ENCODE measurements at regions not wholly inside any gene's neighbourhood (a gene's known extent, or its start where the extent isn't known, plus 50 kb on each side); places are given as distances from the start of the nearest gene placed in this dataset.

- H3K4me3 ChIP-seq (replicated peaks; ENCODE audit: low read depth, low read length): no peak overlapping the region
- no peak for DNase-seq (ENCODE audit: low read depth)
- no peak for TF ChIP-seq CTCF (IDR thresholded peaks at IDR 0.05; ENCODE audit: low read length, missing control alignments)
Measured at GRCh38 chr5:102638912-102639652, 116.0 kb upstream of the PAM start.

GRCh38 chr5:102649731-102650130 is 105.4 kb upstream of the PAM start:
- DNase-seq (ENCODE audit: low read depth): no peak
- TF ChIP-seq CTCF (IDR thresholded peaks at IDR 0.05; ENCODE audit: low read length, missing control alignments): no peak
- no peak overlapping the region for H3K4me3 ChIP-seq (replicated peaks; ENCODE audit: low read depth, low read length)

- DNase-seq (ENCODE audit: low read depth): no peak
- no peak overlapping the region for H3K4me3 ChIP-seq (replicated peaks; ENCODE audit: low read depth, low read length)
- TF ChIP-seq CTCF (IDR thresholded peaks at IDR 0.05; ENCODE audit: low read length, missing control alignments): no peak
Measured at GRCh38 chr5:102651466-102651865, 103.6 kb upstream of the PAM start.

- no peak for DNase-seq (ENCODE audit: low read depth)
- no peak for TF ChIP-seq CTCF (IDR thresholded peaks at IDR 0.05; ENCODE audit: low read length, missing control alignments)
- no peak overlapping the region for H3K4me3 ChIP-seq (replicated peaks; ENCODE audit: low read depth, low read length)
Measured at GRCh38 chr5:102654559-102655349, 100.4 kb upstream of the PAM start.

- TF ChIP-seq CTCF (IDR thresholded peaks at IDR 0.05; ENCODE audit: low read length, missing control alignments): no peak
- no peak overlapping the region for H3K4me3 ChIP-seq (replicated peaks; ENCODE audit: low read depth, low read length)
- no peak for DNase-seq (ENCODE audit: low read depth)
Measured at GRCh38 chr5:102659151-102659550, 96.0 kb upstream of the PAM start.

GRCh38 chr5:102660111-102660510 is 95.0 kb upstream of the PAM start:
- no peak for DNase-seq (ENCODE audit: low read depth)
- TF ChIP-seq CTCF (IDR thresholded peaks at IDR 0.05; ENCODE audit: low read length, missing control alignments): no peak
- H3K4me3 ChIP-seq (replicated peaks; ENCODE audit: low read depth, low read length): no peak overlapping the region
